ENCODE measurements at regions not wholly inside any gene's neighbourhood (a gene's known extent, or its start where the extent isn't known, plus 50 kb on each side); places are given as distances from the start of the nearest gene placed in this dataset.

DNA sequence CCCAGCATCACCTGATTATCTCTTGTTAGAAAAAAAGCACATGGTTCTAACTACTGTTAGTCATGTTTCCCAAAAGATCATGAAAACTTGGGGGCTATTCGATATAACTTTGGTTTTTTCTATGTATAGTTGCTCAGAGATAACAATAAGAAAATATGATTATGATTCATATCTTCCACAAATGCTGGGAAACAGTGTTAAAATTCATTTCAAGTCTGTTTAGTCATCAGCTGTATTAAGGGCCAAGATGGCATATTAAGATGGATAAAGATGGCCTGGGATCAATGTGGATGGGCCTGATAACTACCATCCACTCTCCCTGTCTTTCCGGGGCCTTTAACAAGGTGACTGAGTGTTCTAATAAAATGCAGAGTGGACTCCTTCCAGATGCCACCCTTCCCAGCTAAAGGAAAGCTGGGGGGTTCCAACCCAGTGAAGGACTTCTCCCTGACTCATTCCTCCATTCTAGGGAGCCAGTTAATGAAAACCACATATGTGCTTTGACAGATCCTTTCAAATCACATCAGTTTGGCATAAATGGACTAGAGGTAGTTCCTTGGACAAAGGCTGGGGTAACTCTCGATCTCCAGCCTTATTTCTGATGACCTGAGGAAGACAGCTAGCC lies 221.6 kb downstream of the VAPA start:
- Histone ChIP-seq H3K4me1 (ENCODE audit: control insufficient read depth, insufficient read depth, low read length) (peaks cover 14% of the 10 kb centered on the region), H3K27ac (ENCODE audit: extremely low read depth, low read depth, low read length) (no peak overlapping the region), H3K4me3 (ENCODE audit: low read depth, low read length) (no peak overlapping the region), H3K36me3 (ENCODE audit: control insufficient read depth in 2 of 2, insufficient read depth in 1 of 2, low read length in 2 of 2) (no peaks in the 10 kb centered on the region), H3K9me3 (ENCODE audit: control insufficient read depth, insufficient read depth, low read depth, low read length) (no peaks in the 10 kb centered on the region)
- ChIA-PET POLR2A (no interaction called here), CTCF (no interaction called here)
- TF ChIP-seq, protein P1, sequence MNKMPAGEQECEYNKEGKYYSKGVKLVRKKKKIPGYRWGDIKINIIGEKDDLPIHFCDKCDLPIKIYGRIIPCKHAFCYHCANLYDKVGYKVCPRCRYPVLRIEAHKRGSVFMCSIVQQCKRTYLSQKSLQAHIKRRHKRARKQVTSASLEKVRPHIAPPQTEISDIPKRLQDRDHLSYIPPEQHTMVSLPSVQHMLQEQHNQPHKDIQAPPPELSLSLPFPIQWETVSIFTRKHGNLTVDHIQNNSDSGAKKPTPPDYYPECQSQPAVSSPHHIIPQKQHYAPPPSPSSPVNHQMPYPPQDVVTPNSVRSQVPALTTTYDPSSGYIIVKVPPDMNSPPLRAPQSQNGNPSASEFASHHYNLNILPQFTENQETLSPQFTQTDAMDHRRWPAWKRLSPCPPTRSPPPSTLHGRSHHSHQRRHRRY (tag by site-specific recombination; IDR thresholded peaks at IDR 0.05) = no peak
- TF ChIP-seq ZNF747 (tag by site-specific recombination; IDR thresholded peaks at IDR 0.05) (no peak), OVOL3 (tag by site-specific recombination; IDR thresholded peaks at IDR 0.05) (no peak), ZNF248 (tag by site-specific recombination; IDR thresholded peaks at IDR 0.05) (no peak), ZNF785 (tag by site-specific recombination; IDR thresholded peaks at IDR 0.05) (no peak), ZNF561 (tag by site-specific recombination; IDR thresholded peaks at IDR 0.05; ENCODE audit: borderline replicate concordance) (no peak), ZNF391 (tag by site-specific recombination; IDR thresholded peaks at IDR 0.05; ENCODE audit: borderline replicate concordance, low read depth) (no peak), ZNF843 (tag by site-specific recombination; IDR thresholded peaks at IDR 0.05) (no peak), ZNF10 (tag by site-specific recombination; IDR thresholded peaks at IDR 0.05) (no peak), ZNF221 (tag by site-specific recombination; IDR thresholded peaks at IDR 0.05; ENCODE audit: borderline replicate concordance) (no peak), PRDM2 (tag by site-specific recombination; IDR thresholded peaks at IDR 0.05; ENCODE audit: borderline replicate concordance) (no peak), ZNF433 (tag by site-specific recombination; IDR thresholded peaks at IDR 0.05; ENCODE audit: low read depth) (no peak), HOXD13 (CRISPR knock-in tag; IDR thresholded peaks at IDR 0.05; ENCODE audit: borderline replicate concordance) (no peak)

- no peak for TF ChIP-seq WT1 (tag by site-specific recombination; IDR thresholded peaks at IDR 0.05)
- H3K36me3 ChIP-seq (ENCODE audit: control insufficient read depth in 2 of 2, insufficient read depth in 1 of 2, low read length in 2 of 2) = no peaks in the 10 kb centered on the region
- ChIA-PET CTCF (no interaction called here), POLR2A (no interaction called here)
- peaks cover 9% of the 10 kb centered on the region for H3K4me1 ChIP-seq (ENCODE audit: control insufficient read depth, insufficient read depth, low read length)
- H3K27ac ChIP-seq (ENCODE audit: extremely low read depth, low read depth, low read length) = no peak overlapping the region
- no peaks in the 10 kb centered on the region for H3K9me3 ChIP-seq (ENCODE audit: control insufficient read depth, insufficient read depth, low read depth, low read length)
- no peak overlapping the region for H3K4me3 ChIP-seq (ENCODE audit: low read depth, low read length)
These were observed 224.9 kb downstream of the VAPA start for GRCh38 chr18:10138719-10139118.

DNA sequence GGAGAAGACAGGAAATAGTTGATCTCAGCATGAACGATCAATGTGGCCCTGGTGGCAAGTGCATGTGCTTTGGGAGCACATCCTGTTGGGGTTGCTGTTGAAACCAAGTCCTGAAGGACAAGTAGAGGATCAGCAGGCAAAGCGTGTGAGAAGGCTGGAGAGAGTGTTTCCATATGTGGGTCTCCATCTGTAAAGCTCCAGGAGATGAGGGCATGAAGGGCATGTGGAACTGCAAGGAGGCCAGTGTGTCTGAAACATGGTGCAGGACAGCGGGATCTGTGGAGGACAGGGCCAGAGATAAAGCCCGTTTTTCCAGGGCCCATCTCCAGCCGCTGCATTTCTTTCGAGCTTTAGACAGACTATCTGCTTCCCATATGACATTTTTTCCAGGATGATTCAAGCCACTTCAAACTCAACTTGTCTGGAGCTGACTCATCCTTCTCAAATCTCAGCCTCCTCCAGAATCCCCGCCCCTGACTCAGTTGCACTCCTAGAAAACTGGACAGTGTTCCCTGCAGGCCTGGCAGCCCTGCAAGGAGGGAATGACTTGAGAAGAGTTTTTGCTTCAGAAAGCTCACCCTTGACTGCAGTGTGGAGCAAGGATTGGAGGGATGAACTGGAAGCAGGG lies 226.1 kb downstream of the VAPA start:
- POLR2A ChIA-PET = no interaction called here
- CTCF ChIA-PET = interaction anchor here (0.6 to 0.8 kb wide), 3 partner anchors 27 to 381 kb away, joined by 3 to 6 read pairs (median 3); no protein-coding TSS in a partner anchor
- H3K27ac ChIP-seq (ENCODE audit: extremely low read depth, low read depth, low read length) = no peak overlapping the region
- TF ChIP-seq SCRT1 (tag by site-specific recombination; IDR thresholded peaks at IDR 0.05; ENCODE audit: borderline replicate concordance) (no peak), ZBTB26 (tag by site-specific recombination; optimal IDR thresholded peaks at IDR 0.05) (no peak), ZNF585B (tag by site-specific recombination; IDR thresholded peaks at IDR 0.05) (no peak)
- TF ChIP-seq, protein P2, sequence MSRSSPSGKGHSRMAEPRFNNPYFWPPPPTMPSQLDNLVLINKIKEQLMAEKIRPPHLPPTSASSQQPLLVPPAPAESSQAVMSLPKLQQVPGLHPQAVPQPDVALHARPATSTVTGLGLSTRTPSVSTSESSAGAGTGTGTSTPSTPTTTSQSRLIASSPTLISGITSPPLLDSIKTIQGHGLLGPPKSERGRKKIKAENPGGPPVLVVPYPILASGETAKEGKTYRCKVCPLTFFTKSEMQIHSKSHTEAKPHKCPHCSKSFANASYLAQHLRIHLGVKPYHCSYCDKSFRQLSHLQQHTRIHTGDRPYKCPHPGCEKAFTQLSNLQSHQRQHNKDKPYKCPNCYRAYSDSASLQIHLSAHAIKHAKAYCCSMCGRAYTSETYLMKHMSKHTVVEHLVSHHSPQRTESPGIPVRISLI (tag by site-specific recombination; IDR thresholded peaks at IDR 0.05) = no peak
- TF ChIP-seq, protein P1 (tag by site-specific recombination; IDR thresholded peaks at IDR 0.05) = no peak

More for the DNA sequence above, 226.1 kb downstream of the VAPA start:
- H3K4me1 ChIP-seq (ENCODE audit: control insufficient read depth, insufficient read depth, low read length) = peaks cover 9% of the 10 kb centered on the region
- H3K4me3 ChIP-seq (ENCODE audit: low read depth, low read length) = no peak overlapping the region
- no peaks in the 10 kb centered on the region for H3K36me3 ChIP-seq (ENCODE audit: control insufficient read depth in 2 of 2, insufficient read depth in 1 of 2, low read length in 2 of 2)
- no peaks in the 10 kb centered on the region for H3K9me3 ChIP-seq (ENCODE audit: control insufficient read depth, insufficient read depth, low read depth, low read length)
